Stimulated activated CD8-positive, alpha-beta memory T cell treated with anti-CD3 and anti-CD28 coated beads, Interleukin-4, amount 100 ng/mL, for 24 hours (primary cell): ENCODE measurements at regions not wholly inside any gene's neighbourhood (a gene's known extent, or its start where the extent isn't known, plus 50 kb on each side); places are given as distances from the start of the nearest gene placed in this dataset.

Experiments
- DNase-seq: peaks from one replicate; pipeline ENCODE4 v3.0.0-alpha.2; 2020; ENCODE audit warnings: low read depth

- no peak for DNase-seq
These were observed 50.0 kb downstream of the PITPNM2 start for GRCh38 chr12:123100882-123101281.

GRCh38 chr12:123100450-123100849 lies 50.4 kb downstream of the PITPNM2 start:
- no peak for DNase-seq

- DNase-seq: no peak
These were observed 51.2 kb downstream of the PITPNM2 start for GRCh38 chr12:123099560-123100192.

GRCh38 chr12:123098780-123099179 lies 52.1 kb downstream of the PITPNM2 start:
- DNase-seq: no peak

- no peak for DNase-seq
These were observed 53.3 kb downstream of the PITPNM2 start for GRCh38 chr12:123097561-123098084.

- DNase-seq: no peak
These were observed 54.1 kb downstream of the PITPNM2 start for GRCh38 chr12:123096741-123097140.

- no peak for DNase-seq
These were observed 54.7 kb downstream of the PITPNM2 start for GRCh38 chr12:123096182-123096581.

GRCh38 chr12:123095078-123095881 lies 55.6 kb downstream of the PITPNM2 start:
- no peak for DNase-seq

GRCh38 chr12:123094349-123095077 lies 56.4 kb downstream of the PITPNM2 start:
- DNase-seq: no peak

GRCh38 chr12:123092866-123093265 lies 58.0 kb downstream of the PITPNM2 start:
- DNase-seq: no peak

- no peak for DNase-seq
These were observed 59.4 kb downstream of the PITPNM2 start for GRCh38 chr12:123091230-123092150.

- DNase-seq: no peak
These were observed 61.1 kb downstream of the PITPNM2 start for GRCh38 chr12:123089631-123090353.

GRCh38 chr12:123089140-123089539 lies 61.8 kb downstream of the PITPNM2 start:
- DNase-seq: no peak

- no peak for DNase-seq
These were observed 65.0 kb downstream of the PITPNM2 start for GRCh38 chr12:123085730-123086487.

GRCh38 chr12:123085066-123085465 lies 65.8 kb downstream of the PITPNM2 start:
- DNase-seq: no peak

- no peak for DNase-seq
These were observed 67.0 kb downstream of the PITPNM2 start for GRCh38 chr12:123083661-123084571.

GRCh38 chr12:123080634-123081033 lies 70.3 kb downstream of the PITPNM2 start:
- no peak for DNase-seq

- DNase-seq: no peak
These were observed 72.2 kb downstream of the PITPNM2 start for GRCh38 chr12:123078531-123079155.

- DNase-seq: no peak
These were observed 72.8 kb downstream of the PITPNM2 start for GRCh38 chr12:123078120-123078465.
